ENCODE measurements at regions not wholly inside any gene's neighbourhood (a gene's known extent, or its start where the extent isn't known, plus 50 kb on each side); places are given as distances from the start of the nearest gene placed in this dataset.

GRCh38 chr5:66340786-66341185 lies 196.7 kb downstream of the SREK1 start:
- H3K4me3 ChIP-seq (ENCODE audit: insufficient read length, low read depth), result no peak overlapping the region
- no peak for DNase-seq (ENCODE audit: low read depth, low spot score)
- no peaks in the 10 kb centered on the region for H3K36me3 ChIP-seq (ENCODE audit: insufficient read depth, insufficient read length, low read length)
- peaks cover 4% of the 10 kb centered on the region for H3K4me1 ChIP-seq (ENCODE audit: insufficient read depth, insufficient read length)
- TF ChIP-seq ZNF274 (IDR thresholded peaks at IDR 0.05; ENCODE audit: low read depth, low read length) (no peak), SUZ12 (IDR thresholded peaks at IDR 0.05; ENCODE audit: extremely low read depth, insufficient read depth, insufficient read length) (no peak), YY1 (IDR thresholded peaks at IDR 0.05; ENCODE audit: insufficient read depth, insufficient read length) (no peak)
- no peak overlapping the region for H3K9ac ChIP-seq (ENCODE audit: insufficient read length, low read depth)
- H3K27me3 ChIP-seq (ENCODE audit: insufficient read depth, insufficient read length), result no peaks in the 10 kb centered on the region
- H3K9me3 ChIP-seq (ENCODE audit: insufficient read depth, low read length), result no peaks in the 10 kb centered on the region

- H3K27me3 ChIP-seq (ENCODE audit: insufficient read depth, insufficient read length), result no peaks in the 10 kb centered on the region
- no peak for DNase-seq (ENCODE audit: low read depth, low spot score)
- no peak for TF ChIP-seq YY1 (IDR thresholded peaks at IDR 0.05; ENCODE audit: insufficient read depth, insufficient read length)
- TF ChIP-seq SUZ12 (IDR thresholded peaks at IDR 0.05; ENCODE audit: extremely low read depth, insufficient read depth, insufficient read length), result no peak
- no peak for TF ChIP-seq ZNF274 (IDR thresholded peaks at IDR 0.05; ENCODE audit: low read depth, low read length)
These were observed 198.3 kb downstream of the SREK1 start for GRCh38 chr5:66342341-66342880.

DNA sequence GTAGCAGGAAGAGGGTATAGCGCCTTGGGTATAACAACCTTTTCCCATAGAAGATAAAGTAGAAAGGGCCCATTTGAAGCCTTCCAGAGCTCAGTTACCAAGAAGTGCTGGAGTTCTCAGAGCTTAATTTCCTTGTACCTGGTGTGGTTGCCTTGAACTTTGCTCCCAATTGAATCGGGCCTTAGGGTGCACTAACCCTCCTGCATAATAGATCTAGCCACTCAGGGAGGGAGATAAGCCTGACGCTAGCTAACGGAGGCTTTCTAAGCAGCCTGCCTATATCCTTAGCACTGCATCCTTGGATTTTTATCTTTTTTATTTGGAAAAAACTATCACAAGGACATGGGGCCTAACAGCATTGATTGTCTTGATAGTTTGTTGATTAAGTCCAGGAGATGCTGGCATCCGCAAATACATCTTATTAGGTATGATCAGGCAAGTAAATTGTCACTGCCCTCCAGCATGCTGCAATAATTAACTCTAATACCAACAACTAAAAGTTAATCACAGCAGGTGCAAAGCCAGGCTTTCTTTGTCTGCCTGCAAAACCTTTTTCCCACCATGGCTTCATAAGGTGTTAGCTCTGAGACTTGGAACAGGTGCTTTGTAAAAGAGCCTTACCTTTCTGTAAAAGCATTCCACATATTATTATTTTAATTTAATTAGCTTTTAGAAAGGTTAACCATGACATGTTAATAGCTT lies 199.4 kb downstream of the SREK1 start:
- TF ChIP-seq SUZ12 (IDR thresholded peaks at IDR 0.05; ENCODE audit: extremely low read depth, insufficient read depth, insufficient read length), result no peak
- TF ChIP-seq ZNF274 (IDR thresholded peaks at IDR 0.05; ENCODE audit: low read depth, low read length), result no peak
- no peak for TF ChIP-seq YY1 (IDR thresholded peaks at IDR 0.05; ENCODE audit: insufficient read depth, insufficient read length)
- Histone ChIP-seq H3K9ac (ENCODE audit: insufficient read length, low read depth) (no peak overlapping the region), H3K27me3 (ENCODE audit: insufficient read depth, insufficient read length) (no peaks in the 10 kb centered on the region), H3K36me3 (ENCODE audit: insufficient read depth, insufficient read length, low read length) (no peaks in the 10 kb centered on the region), H3K4me1 (ENCODE audit: insufficient read depth, insufficient read length) (no peaks in the 10 kb centered on the region), H3K9me3 (ENCODE audit: insufficient read depth, low read length) (no peaks in the 10 kb centered on the region), H3K4me3 (ENCODE audit: insufficient read length, low read depth) (no peak overlapping the region)
- no peak for DNase-seq (ENCODE audit: low read depth, low spot score)

More at GRCh38 chr5:66342341-66342880, 198.3 kb downstream of the SREK1 start:
- Histone ChIP-seq H3K9me3 (ENCODE audit: insufficient read depth, low read length) (no peaks in the 10 kb centered on the region), H3K36me3 (ENCODE audit: insufficient read depth, insufficient read length, low read length) (no peaks in the 10 kb centered on the region), H3K9ac (ENCODE audit: insufficient read length, low read depth) (no peak overlapping the region), H3K4me3 (ENCODE audit: insufficient read length, low read depth) (no peak overlapping the region), H3K4me1 (ENCODE audit: insufficient read depth, insufficient read length) (peaks cover 4% of the 10 kb centered on the region)

DNA sequence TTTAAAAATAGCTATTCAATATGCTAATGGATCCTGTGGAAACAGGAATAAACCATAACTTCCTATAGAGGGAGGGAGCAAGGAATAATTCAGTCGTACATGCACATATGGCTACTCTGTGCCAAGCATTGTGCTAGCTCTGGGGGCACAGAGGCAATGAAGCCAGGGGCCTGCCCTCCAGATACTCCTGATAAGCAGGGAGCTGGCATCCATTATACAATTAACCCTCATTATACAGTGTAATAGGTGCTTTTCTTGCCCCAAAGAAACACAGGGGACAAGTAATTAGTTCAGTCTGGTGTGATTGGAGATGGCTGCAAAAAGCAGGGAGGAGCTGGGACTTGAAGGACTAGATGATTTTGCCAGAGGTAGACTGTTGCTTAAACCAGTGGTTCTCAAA lies 200.4 kb downstream of the SREK1 start:
- Histone ChIP-seq H3K36me3 (ENCODE audit: insufficient read depth, insufficient read length, low read length) (no peaks in the 10 kb centered on the region), H3K9me3 (ENCODE audit: insufficient read depth, low read length) (no peaks in the 10 kb centered on the region), H3K4me3 (ENCODE audit: insufficient read length, low read depth) (no peak overlapping the region), H3K9ac (ENCODE audit: insufficient read length, low read depth) (no peak overlapping the region), H3K4me1 (ENCODE audit: insufficient read depth, insufficient read length) (no peaks in the 10 kb centered on the region), H3K27me3 (ENCODE audit: insufficient read depth, insufficient read length) (no peaks in the 10 kb centered on the region)
- DNase-seq (ENCODE audit: low read depth, low spot score), result no peak
- TF ChIP-seq SUZ12 (IDR thresholded peaks at IDR 0.05; ENCODE audit: extremely low read depth, insufficient read depth, insufficient read length), result no peak
- no peak for TF ChIP-seq YY1 (IDR thresholded peaks at IDR 0.05; ENCODE audit: insufficient read depth, insufficient read length)
- TF ChIP-seq ZNF274 (IDR thresholded peaks at IDR 0.05; ENCODE audit: low read depth, low read length), result no peak

- no peak for DNase-seq (ENCODE audit: low read depth, low spot score)
- Histone ChIP-seq H3K4me1 (ENCODE audit: insufficient read depth, insufficient read length) (no peaks in the 10 kb centered on the region), H3K9ac (ENCODE audit: insufficient read length, low read depth) (no peak overlapping the region), H3K27me3 (ENCODE audit: insufficient read depth, insufficient read length) (no peaks in the 10 kb centered on the region), H3K36me3 (ENCODE audit: insufficient read depth, insufficient read length, low read length) (no peaks in the 10 kb centered on the region), H3K4me3 (ENCODE audit: insufficient read length, low read depth) (no peak overlapping the region), H3K9me3 (ENCODE audit: insufficient read depth, low read length) (no peaks in the 10 kb centered on the region)
- TF ChIP-seq YY1 (IDR thresholded peaks at IDR 0.05; ENCODE audit: insufficient read depth, insufficient read length), result no peak
- no peak for TF ChIP-seq SUZ12 (IDR thresholded peaks at IDR 0.05; ENCODE audit: extremely low read depth, insufficient read depth, insufficient read length)
- TF ChIP-seq ZNF274 (IDR thresholded peaks at IDR 0.05; ENCODE audit: low read depth, low read length), result no peak
These were observed 201.2 kb downstream of the SREK1 start for GRCh38 chr5:66345281-66345680.

DNA sequence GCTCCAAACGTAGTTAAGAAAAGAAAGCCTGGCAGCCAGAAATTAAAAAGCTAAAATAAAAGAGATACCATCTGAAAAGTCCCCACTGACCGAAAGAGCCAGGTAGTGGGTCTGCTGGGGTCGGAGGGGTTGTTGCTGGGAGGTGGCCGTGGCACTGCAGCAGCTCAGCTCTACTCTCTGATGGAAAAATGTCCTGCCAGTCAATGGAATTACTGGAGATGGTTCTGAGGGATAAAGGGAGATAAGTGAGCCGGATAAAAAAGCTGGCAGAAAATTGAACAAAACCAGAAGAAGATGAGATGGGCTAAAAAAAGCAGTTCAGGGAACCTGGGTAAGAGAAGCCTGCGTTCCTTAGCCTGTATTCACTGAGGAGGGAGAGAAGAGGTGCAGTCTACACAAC lies 202.8 kb downstream of the SREK1 start:
- Histone ChIP-seq H3K36me3 (ENCODE audit: insufficient read depth, insufficient read length, low read length) (no peaks in the 10 kb centered on the region), H3K9ac (ENCODE audit: insufficient read length, low read depth) (no peak overlapping the region), H3K4me3 (ENCODE audit: insufficient read length, low read depth) (no peak overlapping the region), H3K4me1 (ENCODE audit: insufficient read depth, insufficient read length) (no peaks in the 10 kb centered on the region), H3K27me3 (ENCODE audit: insufficient read depth, insufficient read length) (no peaks in the 10 kb centered on the region), H3K9me3 (ENCODE audit: insufficient read depth, low read length) (no peaks in the 10 kb centered on the region)
- no peak for DNase-seq (ENCODE audit: low read depth, low spot score)
- TF ChIP-seq ZNF274 (IDR thresholded peaks at IDR 0.05; ENCODE audit: low read depth, low read length) (no peak), SUZ12 (IDR thresholded peaks at IDR 0.05; ENCODE audit: extremely low read depth, insufficient read depth, insufficient read length) (no peak), YY1 (IDR thresholded peaks at IDR 0.05; ENCODE audit: insufficient read depth, insufficient read length) (no peak)

- TF ChIP-seq YY1 (IDR thresholded peaks at IDR 0.05; ENCODE audit: insufficient read depth, insufficient read length), result no peak
- no peak for TF ChIP-seq ZNF274 (IDR thresholded peaks at IDR 0.05; ENCODE audit: low read depth, low read length)
- TF ChIP-seq SUZ12 (IDR thresholded peaks at IDR 0.05; ENCODE audit: extremely low read depth, insufficient read depth, insufficient read length), result no peak
- Histone ChIP-seq H3K9ac (ENCODE audit: insufficient read length, low read depth) (no peak overlapping the region), H3K9me3 (ENCODE audit: insufficient read depth, low read length) (no peaks in the 10 kb centered on the region), H3K27me3 (ENCODE audit: insufficient read depth, insufficient read length) (no peaks in the 10 kb centered on the region), H3K4me1 (ENCODE audit: insufficient read depth, insufficient read length) (no peaks in the 10 kb centered on the region), H3K36me3 (ENCODE audit: insufficient read depth, insufficient read length, low read length) (no peaks in the 10 kb centered on the region), H3K4me3 (ENCODE audit: insufficient read length, low read depth) (no peak overlapping the region)
- no peak for DNase-seq (ENCODE audit: low read depth, low spot score)
These were observed 204.5 kb downstream of the SREK1 start for GRCh38 chr5:66348387-66349125.
